ENCODE measurements at regions not wholly inside any gene's neighbourhood (a gene's known extent, or its start where the extent isn't known, plus 50 kb on each side); places are given as distances from the start of the nearest gene placed in this dataset.

DNA sequence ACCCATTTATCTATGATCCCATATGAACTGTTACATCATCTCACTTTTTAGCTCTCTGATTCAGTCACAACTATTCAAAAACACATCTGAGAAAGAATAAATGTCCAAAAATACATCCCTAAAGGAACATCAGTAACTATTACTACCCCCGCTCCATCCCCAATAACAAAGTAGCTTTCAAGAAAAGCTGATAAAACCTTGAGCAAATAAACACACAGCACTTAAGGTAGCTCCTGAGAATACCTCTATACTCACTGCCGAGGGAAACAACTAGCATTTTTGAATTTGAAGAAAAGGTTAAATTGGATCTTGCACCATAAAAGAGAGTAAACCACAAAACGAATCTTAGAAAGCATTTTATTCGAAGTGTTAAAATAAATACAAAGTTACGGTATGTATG, 63.4 kb downstream of the PMAIP1 start (continued):
- TF ChIP-seq, protein P1, sequence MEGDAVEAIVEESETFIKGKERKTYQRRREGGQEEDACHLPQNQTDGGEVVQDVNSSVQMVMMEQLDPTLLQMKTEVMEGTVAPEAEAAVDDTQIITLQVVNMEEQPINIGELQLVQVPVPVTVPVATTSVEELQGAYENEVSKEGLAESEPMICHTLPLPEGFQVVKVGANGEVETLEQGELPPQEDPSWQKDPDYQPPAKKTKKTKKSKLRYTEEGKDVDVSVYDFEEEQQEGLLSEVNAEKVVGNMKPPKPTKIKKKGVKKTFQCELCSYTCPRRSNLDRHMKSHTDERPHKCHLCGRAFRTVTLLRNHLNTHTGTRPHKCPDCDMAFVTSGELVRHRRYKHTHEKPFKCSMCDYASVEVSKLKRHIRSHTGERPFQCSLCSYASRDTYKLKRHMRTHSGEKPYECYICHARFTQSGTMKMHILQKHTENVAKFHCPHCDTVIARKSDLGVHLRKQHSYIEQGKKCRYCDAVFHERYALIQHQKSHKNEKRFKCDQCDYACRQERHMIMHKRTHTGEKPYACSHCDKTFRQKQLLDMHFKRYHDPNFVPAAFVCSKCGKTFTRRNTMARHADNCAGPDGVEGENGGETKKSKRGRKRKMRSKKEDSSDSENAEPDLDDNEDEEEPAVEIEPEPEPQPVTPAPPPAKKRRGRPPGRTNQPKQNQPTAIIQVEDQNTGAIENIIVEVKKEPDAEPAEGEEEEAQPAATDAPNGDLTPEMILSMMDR (IDR thresholded peaks at IDR 0.05): no peak
- TF ChIP-seq TCF12 (IDR thresholded peaks at IDR 0.05) (no peak), GATA2 (CRISPR knock-in tag; IDR thresholded peaks at IDR 0.05) (no peak)
- TF ChIP-seq, protein P2, sequence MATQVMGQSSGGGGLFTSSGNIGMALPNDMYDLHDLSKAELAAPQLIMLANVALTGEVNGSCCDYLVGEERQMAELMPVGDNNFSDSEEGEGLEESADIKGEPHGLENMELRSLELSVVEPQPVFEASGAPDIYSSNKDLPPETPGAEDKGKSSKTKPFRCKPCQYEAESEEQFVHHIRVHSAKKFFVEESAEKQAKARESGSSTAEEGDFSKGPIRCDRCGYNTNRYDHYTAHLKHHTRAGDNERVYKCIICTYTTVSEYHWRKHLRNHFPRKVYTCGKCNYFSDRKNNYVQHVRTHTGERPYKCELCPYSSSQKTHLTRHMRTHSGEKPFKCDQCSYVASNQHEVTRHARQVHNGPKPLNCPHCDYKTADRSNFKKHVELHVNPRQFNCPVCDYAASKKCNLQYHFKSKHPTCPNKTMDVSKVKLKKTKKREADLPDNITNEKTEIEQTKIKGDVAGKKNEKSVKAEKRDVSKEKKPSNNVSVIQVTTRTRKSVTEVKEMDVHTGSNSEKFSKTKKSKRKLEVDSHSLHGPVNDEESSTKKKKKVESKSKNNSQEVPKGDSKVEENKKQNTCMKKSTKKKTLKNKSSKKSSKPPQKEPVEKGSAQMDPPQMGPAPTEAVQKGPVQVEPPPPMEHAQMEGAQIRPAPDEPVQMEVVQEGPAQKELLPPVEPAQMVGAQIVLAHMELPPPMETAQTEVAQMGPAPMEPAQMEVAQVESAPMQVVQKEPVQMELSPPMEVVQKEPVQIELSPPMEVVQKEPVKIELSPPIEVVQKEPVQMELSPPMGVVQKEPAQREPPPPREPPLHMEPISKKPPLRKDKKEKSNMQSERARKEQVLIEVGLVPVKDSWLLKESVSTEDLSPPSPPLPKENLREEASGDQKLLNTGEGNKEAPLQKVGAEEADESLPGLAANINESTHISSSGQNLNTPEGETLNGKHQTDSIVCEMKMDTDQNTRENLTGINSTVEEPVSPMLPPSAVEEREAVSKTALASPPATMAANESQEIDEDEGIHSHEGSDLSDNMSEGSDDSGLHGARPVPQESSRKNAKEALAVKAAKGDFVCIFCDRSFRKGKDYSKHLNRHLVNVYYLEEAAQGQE (IDR thresholded peaks at IDR 0.05; ENCODE audit: low read depth, low read length): no peak

DNA sequence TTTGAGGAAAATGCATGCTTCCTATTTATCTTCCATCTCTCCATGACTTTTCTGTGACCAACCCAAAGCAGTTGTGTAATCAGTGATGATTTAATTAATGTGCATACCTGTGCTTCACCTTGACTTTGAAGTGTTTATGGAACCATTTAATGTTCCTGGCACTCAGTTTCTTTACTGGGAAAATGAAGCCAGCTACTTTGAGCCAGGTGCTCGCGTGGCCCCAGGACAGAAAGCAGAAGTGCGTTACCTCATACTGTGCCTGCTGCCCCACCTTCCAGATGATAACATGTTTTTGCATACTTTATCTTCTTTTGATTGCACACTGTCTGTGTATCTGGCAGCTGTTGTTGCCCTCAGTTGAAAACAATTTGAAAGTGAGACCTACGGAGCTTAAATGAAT, 61.3 kb downstream of the PMAIP1 start:
- POLR2A ChIA-PET: no interaction called here
- 97% methylated on average over 4 of the region's 4 CpGs for WGBS (ENCODE audit: low lambda C conversion rate)

More for the DNA sequence above, 61.3 kb downstream of the PMAIP1 start:
- Histone ChIP-seq H2AFZ (ENCODE audit: low read depth) (no peak overlapping the region), H3K9me3 (no peaks in the 10 kb centered on the region), H3K36me3 (replicated peaks in 1 of 2; ENCODE audit: control insufficient read depth in 1 of 2, insufficient read depth in 2 of 2, low read length in 1 of 2) (no peaks in the 10 kb centered on the region), H3F3A (replicated peaks; ENCODE audit: insufficient read depth) (no peaks in the 10 kb centered on the region), H3K4me1 (ENCODE audit: control insufficient read depth in 1 of 2, insufficient read depth in 2 of 2, low read depth in 1 of 2, low read length in 1 of 2) (peaks cover 4 to 20% of the 10 kb centered on the region in 2 experiments; a peak in 3 of 4 replicates), H3K27ac (ENCODE audit: low read depth in 2 of 2, low read length in 1 of 2) (no peak overlapping the region), H4K20me1 (ENCODE audit: insufficient read depth) (no peaks in the 10 kb centered on the region), H3K79me2 (ENCODE audit: insufficient read depth) (no peaks in the 10 kb centered on the region), H3K9me2 (no peaks in the 10 kb centered on the region), H3K9ac (no peak overlapping the region), H3K4me3 (ENCODE audit: low read depth in 2 of 2, low read length in 1 of 2) (no peak overlapping the region), H3K4me2 (no peak overlapping the region), H3K27me3 (ENCODE audit: insufficient read depth) (no peaks in the 10 kb centered on the region)
- TF ChIP-seq, protein P3, sequence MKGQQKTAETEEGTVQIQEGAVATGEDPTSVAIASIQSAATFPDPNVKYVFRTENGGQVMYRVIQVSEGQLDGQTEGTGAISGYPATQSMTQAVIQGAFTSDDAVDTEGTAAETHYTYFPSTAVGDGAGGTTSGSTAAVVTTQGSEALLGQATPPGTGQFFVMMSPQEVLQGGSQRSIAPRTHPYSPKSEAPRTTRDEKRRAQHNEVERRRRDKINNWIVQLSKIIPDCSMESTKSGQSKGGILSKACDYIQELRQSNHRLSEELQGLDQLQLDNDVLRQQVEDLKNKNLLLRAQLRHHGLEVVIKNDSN (IDR thresholded peaks at IDR 0.05; ENCODE audit: borderline replicate concordance, low read depth): no peak
- TF ChIP-seq TCF12 (IDR thresholded peaks at IDR 0.05) (no peak), RFX5 (IDR thresholded peaks at IDR 0.05; ENCODE audit: low read length) (no peak), EZH2phosphoT487 (IDR thresholded peaks at IDR 0.05; ENCODE audit: borderline replicate concordance, low read depth) (no peak), FOXJ3 (CRISPR knock-in tag; IDR thresholded peaks at IDR 0.05) (no peak), TEAD4 (IDR thresholded peaks at IDR 0.05; ENCODE audit: borderline replicate concordance, insufficient read depth) (no peak), FOSL2 (IDR thresholded peaks at IDR 0.05; ENCODE audit: borderline replicate concordance, low read depth) (no peak), SMC3 (IDR thresholded peaks at IDR 0.05; ENCODE audit: low read depth, low read length) (no peak), FOXM1 (IDR thresholded peaks at IDR 0.05; ENCODE audit: low read depth) (no peak), MEF2A (IDR thresholded peaks at IDR 0.05; ENCODE audit: borderline replicate concordance, low read depth) (no peak), GATA2 (CRISPR knock-in tag; IDR thresholded peaks at IDR 0.05) (no peak), RCOR1 (IDR thresholded peaks at IDR 0.05; ENCODE audit: low read length) (no peak), CHD2 (IDR thresholded peaks at IDR 0.05; ENCODE audit: low read length, partially characterized antibody) (no peak)
- no peak for DNase-seq
- CTCF ChIA-PET: interaction anchor here (1.3 kb wide), 1 partner anchor 27 kb away, joined by 6 read pairs; no protein-coding TSS in a partner anchor
